Tibial nerve (tissue), 4 donors: ENCODE measurements at regions not wholly inside any gene's neighbourhood (a gene's known extent, or its start where the extent isn't known, plus 50 kb on each side); places are given as distances from the start of the nearest gene placed in this dataset.

Source experiments
- CTCF ChIP-seq, 5 experiments: fragments of 200-600 bp in 3 of 5; fragments of 450-650 bp in 2 of 5; sonication (generic) in 3 of 5; IDR thresholded peaks; one replicate each; pipeline ENCODE4 v1.5.1; 2016 to 2019; ENCODE audit warnings: antibody characterized with exemption in 5 of 5, mild to moderate bottlenecking in 3 of 5, moderate library complexity in 2 of 5
- EP300 ChIP-seq, 2 donors: sonication (generic); formaldehyde crosslinking; IDR thresholded peaks; one replicate each; pipeline ENCODE4 v1.6.1; 2017; ENCODE audit warnings: antibody characterized with exemption in 2 of 2, mild to moderate bottlenecking in 1 of 2
- POLR2A ChIP-seq, 2 donors: fragments of 450-650 bp; IDR thresholded peaks; one replicate each; pipeline ENCODE4 v1.6.1; 2017; ENCODE audit warnings: antibody characterized with exemption in 2 of 2, mild to moderate bottlenecking in 2 of 2, moderate library complexity in 2 of 2

DNA sequence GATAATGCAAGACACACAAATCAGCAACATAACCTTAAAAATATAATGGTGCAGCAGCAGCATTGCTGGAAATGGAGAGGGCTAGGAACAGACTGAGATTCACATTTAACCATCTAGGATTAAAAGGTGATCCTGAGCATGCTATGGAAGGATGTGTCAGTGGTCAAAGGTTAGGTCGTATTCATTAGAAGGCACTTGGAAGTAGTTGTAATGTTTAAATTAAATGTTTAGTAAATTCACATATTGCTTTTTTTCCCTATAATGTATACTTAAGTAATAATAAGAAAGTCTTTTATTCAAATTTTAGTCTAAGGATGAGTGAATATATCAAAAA is 368.6 kb upstream of the PDE3A start:
- no peak for TF ChIP-seq CTCF (IDR thresholded peaks at IDR 0.05)
- TF ChIP-seq POLR2A (IDR thresholded peaks at IDR 0.05), result no peak
- TF ChIP-seq EP300 (IDR thresholded peaks at IDR 0.05), result no peak
